Astrocyte (in vitro differentiated cells and primary cell): ENCODE measurements at regions not wholly inside any gene's neighbourhood (a gene's known extent, or its start where the extent isn't known, plus 50 kb on each side); places are given as distances from the start of the nearest gene placed in this dataset.

Experiments
- DNase-seq: peaks from one replicate; pipeline ENCODE4 v3.0.0-alpha.2; 2010; ENCODE audit warnings: low read depth
- FAIRE-seq: peaks from 2 replicates; lab custom pipeline; 2011; peaks lifted over from hg19 to GRCh38; lab: Jason Lieb, UNC
- H2AFZ ChIP-seq: 2 replicates; pipeline ENCODE4 v1.6.0; 2012; ENCODE audit warnings: low read depth, low read length, inconsistent platforms
- H3K27ac ChIP-seq: 2 replicates; pipeline ENCODE4 v1.5.1; 2011; ENCODE audit warnings: low read depth, low read length, inconsistent platforms
- H3K27me3 ChIP-seq: 2 replicates; pipeline ENCODE4 v1.6.0; 2011; ENCODE audit warnings: low read length, inconsistent platforms; ENCODE audit not compliant: insufficient read depth
- H3K36me3 ChIP-seq: 2 replicates; pipeline ENCODE4 v1.5.1; 2011; ENCODE audit warnings: low read length, inconsistent platforms; ENCODE audit not compliant: insufficient read depth
- H3K4me1 ChIP-seq: 2 replicates; pipeline ENCODE4 v1.5.1; 2011; ENCODE audit warnings: low read length, inconsistent platforms; ENCODE audit not compliant: insufficient read depth
- H3K4me2 ChIP-seq: 2 replicates; pipeline ENCODE4 v1.6.0; 2012; ENCODE audit warnings: low read length, inconsistent platforms
- H3K4me3 ChIP-seq: 2 replicates; pipeline ENCODE4 v1.5.1; 2011; ENCODE audit warnings: low read depth, mild to moderate bottlenecking, low read length, inconsistent platforms; ENCODE audit not compliant: insufficient read depth
- H3K79me2 ChIP-seq: 2 replicates; pipeline ENCODE4 v1.6.0; 2012; ENCODE audit warnings: mild to moderate bottlenecking, low read length, inconsistent platforms; ENCODE audit not compliant: insufficient read depth
- H3K9ac ChIP-seq: 2 replicates; pipeline ENCODE4 v1.6.0; 2012; ENCODE audit warnings: mild to moderate bottlenecking, low read length, inconsistent platforms
- H3K9me3 ChIP-seq: 2 replicates; pipeline ENCODE4 v1.5.1; 2012; ENCODE audit warnings: low read depth, mild to moderate bottlenecking, low read length, inconsistent platforms; ENCODE audit not compliant: insufficient read depth
- H4K20me1 ChIP-seq: 2 replicates; pipeline ENCODE4 v1.6.0; 2012; ENCODE audit warnings: low read length, inconsistent platforms; ENCODE audit not compliant: insufficient read depth
- H3K27ac Mint-ChIP-seq: one replicate; pipeline ENCODE4 v1.8.0; 2021; ENCODE audit warnings: mild to moderate bottlenecking, mixed read lengths; ENCODE audit not compliant: unreplicated experiment
- H3K27me3 Mint-ChIP-seq: one replicate; pipeline ENCODE4 v1.8.0; 2021; ENCODE audit warnings: low read depth, mixed read lengths; ENCODE audit not compliant: unreplicated experiment
- H3K36me3 Mint-ChIP-seq: one replicate; pipeline ENCODE4 v1.8.0; 2021; ENCODE audit warnings: low read depth, mixed read lengths; ENCODE audit not compliant: unreplicated experiment
- H3K4me1 Mint-ChIP-seq: one replicate; pipeline ENCODE4 v1.8.0; 2021; ENCODE audit warnings: low read depth, mixed read lengths; ENCODE audit not compliant: unreplicated experiment
- H3K4me3 Mint-ChIP-seq: one replicate; pipeline ENCODE4 v1.8.0; 2021; ENCODE audit warnings: mild to moderate bottlenecking, moderate library complexity, mixed read lengths; ENCODE audit not compliant: unreplicated experiment
- H3K9me3 Mint-ChIP-seq: one replicate; pipeline ENCODE4 v1.8.0; 2021; ENCODE audit warnings: mild to moderate bottlenecking, mixed read lengths; ENCODE audit not compliant: unreplicated experiment
- EZH2 ChIP-seq: IDR thresholded peaks from 2 replicates; pipeline ENCODE4 v1.6.1; 2012; ENCODE audit warnings: mild to moderate bottlenecking, low read length, inconsistent platforms; ENCODE audit not compliant: insufficient read depth
- TF ChIP-seq, protein P1 (sequence below): IDR thresholded peaks from 2 replicates; pipeline ENCODE4 v1.5.1; 2011; ENCODE audit warnings: low read depth, mild to moderate bottlenecking, inconsistent platforms, low read length, moderate library complexity; ENCODE audit not compliant: insufficient read depth

DNA sequence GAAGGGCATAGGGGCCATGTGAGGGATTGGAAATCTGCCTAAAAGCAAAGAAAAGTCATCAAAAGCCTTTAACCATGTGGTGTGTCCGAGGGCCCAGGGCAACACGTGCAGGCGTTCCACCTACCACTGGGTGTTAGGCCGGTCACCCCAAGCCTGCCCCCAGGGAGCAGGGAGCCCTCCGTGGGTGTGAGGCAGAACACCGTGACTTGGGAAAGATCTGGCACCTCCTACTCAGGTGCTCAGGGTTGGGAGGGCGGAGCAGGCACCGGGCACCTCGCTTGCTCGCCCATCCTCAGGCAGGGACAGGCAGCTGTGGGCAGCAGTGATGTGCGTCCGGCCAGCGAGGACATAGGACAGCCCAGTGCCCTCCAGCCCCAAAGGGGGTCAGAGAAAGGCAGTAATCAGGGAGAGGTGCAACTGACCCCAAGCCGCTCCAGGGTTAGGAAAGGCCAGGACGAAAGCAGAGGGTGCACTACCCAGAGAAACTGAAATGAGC, 80.7 kb upstream of the CHST15 start:
- no peak for TF ChIP-seq EZH2
- TF ChIP-seq, protein P1, sequence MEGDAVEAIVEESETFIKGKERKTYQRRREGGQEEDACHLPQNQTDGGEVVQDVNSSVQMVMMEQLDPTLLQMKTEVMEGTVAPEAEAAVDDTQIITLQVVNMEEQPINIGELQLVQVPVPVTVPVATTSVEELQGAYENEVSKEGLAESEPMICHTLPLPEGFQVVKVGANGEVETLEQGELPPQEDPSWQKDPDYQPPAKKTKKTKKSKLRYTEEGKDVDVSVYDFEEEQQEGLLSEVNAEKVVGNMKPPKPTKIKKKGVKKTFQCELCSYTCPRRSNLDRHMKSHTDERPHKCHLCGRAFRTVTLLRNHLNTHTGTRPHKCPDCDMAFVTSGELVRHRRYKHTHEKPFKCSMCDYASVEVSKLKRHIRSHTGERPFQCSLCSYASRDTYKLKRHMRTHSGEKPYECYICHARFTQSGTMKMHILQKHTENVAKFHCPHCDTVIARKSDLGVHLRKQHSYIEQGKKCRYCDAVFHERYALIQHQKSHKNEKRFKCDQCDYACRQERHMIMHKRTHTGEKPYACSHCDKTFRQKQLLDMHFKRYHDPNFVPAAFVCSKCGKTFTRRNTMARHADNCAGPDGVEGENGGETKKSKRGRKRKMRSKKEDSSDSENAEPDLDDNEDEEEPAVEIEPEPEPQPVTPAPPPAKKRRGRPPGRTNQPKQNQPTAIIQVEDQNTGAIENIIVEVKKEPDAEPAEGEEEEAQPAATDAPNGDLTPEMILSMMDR: no peak
- H3K79me2 ChIP-seq: no peaks in the 10 kb centered on the region
- Mint-ChIP-seq H3K4me1 (peaks cover 19% of the 10 kb centered on the region), H3K27me3 (peaks cover 39% of the 10 kb centered on the region), H3K36me3 (no peaks in the 10 kb centered on the region), H3K4me3 (no peak overlapping the region), H3K9me3 (no peaks in the 10 kb centered on the region), H3K27ac (no peak overlapping the region)
- H4K20me1 ChIP-seq: no peaks in the 10 kb centered on the region
- no peak overlapping the region for H3K4me2 ChIP-seq
- no peak overlapping the region for H3K4me3 ChIP-seq
- H3K4me1 ChIP-seq: peaks cover 21% of the 10 kb centered on the region
- H3K36me3 ChIP-seq: no peaks in the 10 kb centered on the region
- FAIRE-seq: no peak
- H3K9ac ChIP-seq: no peak overlapping the region
- H3K9me3 ChIP-seq: no peaks in the 10 kb centered on the region
- H3K27me3 ChIP-seq: peaks cover 12% of the 10 kb centered on the region
- DNase-seq: no peak
- H2AFZ ChIP-seq: no peak overlapping the region
- H3K27ac ChIP-seq: no peak overlapping the region

DNA sequence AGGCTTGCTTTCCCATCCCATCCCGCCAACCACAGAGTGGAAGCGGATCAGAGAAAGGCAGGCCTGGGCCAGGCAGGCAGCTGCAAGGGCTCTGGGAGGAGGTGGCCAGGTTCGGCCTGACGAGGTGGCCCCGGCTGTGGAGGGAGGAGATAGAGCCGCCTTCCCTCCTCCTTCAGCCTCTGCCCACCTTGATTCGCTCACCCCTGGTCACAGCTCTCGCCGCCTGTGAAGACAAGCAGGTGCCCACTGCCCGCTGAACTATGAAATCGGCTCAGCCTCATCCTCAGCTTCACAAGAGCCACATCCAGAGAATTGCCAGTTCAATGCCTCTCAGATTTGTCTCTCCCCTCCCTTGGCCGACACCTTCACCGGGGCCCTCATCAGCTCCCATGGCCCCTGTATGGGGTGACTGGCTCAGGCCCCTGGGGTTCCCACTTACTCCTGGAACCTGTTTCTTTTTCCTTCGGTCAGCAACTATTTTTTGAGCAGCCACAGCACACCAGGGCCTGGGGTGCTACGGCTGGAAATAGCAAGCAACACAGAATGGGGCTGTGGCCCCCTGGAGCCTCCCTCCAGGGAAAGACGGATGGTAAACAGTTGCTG, 80.0 kb upstream of the CHST15 start:
- H3K4me1 Mint-ChIP-seq: peaks cover 19% of the 10 kb centered on the region
- H2AFZ ChIP-seq: no peak overlapping the region
- H3K4me1 ChIP-seq: peaks cover 21% of the 10 kb centered on the region
- H3K27ac ChIP-seq: no peak overlapping the region
- no peak overlapping the region for H3K4me3 Mint-ChIP-seq
- no peak overlapping the region for H3K4me2 ChIP-seq
- H4K20me1 ChIP-seq: no peaks in the 10 kb centered on the region
- peaks cover 12% of the 10 kb centered on the region for H3K27me3 ChIP-seq
- H3K27me3 Mint-ChIP-seq: peaks cover 43% of the 10 kb centered on the region
- H3K9me3 Mint-ChIP-seq: no peaks in the 10 kb centered on the region
- H3K36me3 Mint-ChIP-seq: no peaks in the 10 kb centered on the region
- TF ChIP-seq EZH2: no peak
- TF ChIP-seq, protein P1: no peak
- FAIRE-seq (no peak), DNase-seq (no peak)
- no peaks in the 10 kb centered on the region for H3K9me3 ChIP-seq
- H3K36me3 ChIP-seq: no peaks in the 10 kb centered on the region
- no peak overlapping the region for H3K27ac Mint-ChIP-seq
- H3K79me2 ChIP-seq: no peaks in the 10 kb centered on the region
- no peak overlapping the region for H3K4me3 ChIP-seq
- no peak overlapping the region for H3K9ac ChIP-seq
